Parathyroid adenoma (tissue), 2 donors: ENCODE measurements at regions not wholly inside any gene's neighbourhood (a gene's known extent, or its start where the extent isn't known, plus 50 kb on each side); places are given as distances from the start of the nearest gene placed in this dataset.
A peak's percentile ranks its signal among the peaks of the same experiment; 100 is the strongest.

ENCODE experiments used
- H2AFZ ChIP-seq: fragments of 300-600 bp; sonication (generic); one replicate; pipeline ENCODE4 v1.7.0; 2017; ENCODE audit warnings: antibody characterized with exemption, mild to moderate bottlenecking
- H3K27ac ChIP-seq: fragments of 300-600 bp; sonication (generic); one replicate; pipeline ENCODE4 v1.7.0; 2017
- H3K27me3 ChIP-seq: fragments of 300-600 bp; sonication (generic); one replicate; pipeline ENCODE4 v1.7.0; 2017; ENCODE audit warnings: low read length; ENCODE audit not compliant: control insufficient read depth, insufficient read depth
- H3K36me3 ChIP-seq: fragments of 300-600 bp; sonication (generic); one replicate; pipeline ENCODE4 v1.7.0; 2017; ENCODE audit warnings: low read length; ENCODE audit not compliant: control insufficient read depth, insufficient read depth
- H3K4me1 ChIP-seq: fragments of 300-600 bp; sonication (generic); one replicate; pipeline ENCODE4 v1.7.0; 2017; ENCODE audit warnings: control low read depth
- H3K4me2 ChIP-seq: fragments of 300-600 bp; sonication (generic); one replicate; pipeline ENCODE4 v1.7.0; 2017; ENCODE audit warnings: low read length
- H3K4me3 ChIP-seq: fragments of 300-600 bp; sonication (generic); one replicate; pipeline ENCODE4 v1.7.0; 2017; ENCODE audit warnings: low read depth, low read length
- H3K79me2 ChIP-seq: fragments of 300-600 bp; sonication (generic); one replicate; pipeline ENCODE4 v1.7.0; 2017; ENCODE audit warnings: control low read depth
- H3K9ac ChIP-seq: fragments of 300-600 bp; sonication (generic); one replicate; pipeline ENCODE4 v1.7.0; 2017; ENCODE audit warnings: mild to moderate bottlenecking
- H3K9me3 ChIP-seq: fragments of 300-600 bp; sonication (generic); one replicate; pipeline ENCODE4 v1.7.0; 2017; ENCODE audit warnings: low read length; ENCODE audit not compliant: control insufficient read depth
- TF ChIP-seq, protein P1 (sequence below): fragments of 300-600 bp; sonication (generic); IDR thresholded peaks from one replicate; pipeline ENCODE4 v1.7.0; 2017; ENCODE audit warnings: antibody characterized with exemption, mild to moderate bottlenecking
- donor health status: primary hyperparathyroidism.

- Histone ChIP-seq H2AFZ (no peak overlapping the region), H3K27ac (peak overlapping the region; percentile 29), H3K4me2 (no peak overlapping the region), H3K79me2 (no peaks in the 10 kb centered on the region), H3K36me3 (no peaks in the 10 kb centered on the region), H3K27me3 (no peaks in the 10 kb centered on the region), H3K4me1 (no peaks in the 10 kb centered on the region), H3K4me3 (no peak overlapping the region), H3K9ac (no peak overlapping the region), H3K9me3 (no peaks in the 10 kb centered on the region)
- TF ChIP-seq, protein P1, sequence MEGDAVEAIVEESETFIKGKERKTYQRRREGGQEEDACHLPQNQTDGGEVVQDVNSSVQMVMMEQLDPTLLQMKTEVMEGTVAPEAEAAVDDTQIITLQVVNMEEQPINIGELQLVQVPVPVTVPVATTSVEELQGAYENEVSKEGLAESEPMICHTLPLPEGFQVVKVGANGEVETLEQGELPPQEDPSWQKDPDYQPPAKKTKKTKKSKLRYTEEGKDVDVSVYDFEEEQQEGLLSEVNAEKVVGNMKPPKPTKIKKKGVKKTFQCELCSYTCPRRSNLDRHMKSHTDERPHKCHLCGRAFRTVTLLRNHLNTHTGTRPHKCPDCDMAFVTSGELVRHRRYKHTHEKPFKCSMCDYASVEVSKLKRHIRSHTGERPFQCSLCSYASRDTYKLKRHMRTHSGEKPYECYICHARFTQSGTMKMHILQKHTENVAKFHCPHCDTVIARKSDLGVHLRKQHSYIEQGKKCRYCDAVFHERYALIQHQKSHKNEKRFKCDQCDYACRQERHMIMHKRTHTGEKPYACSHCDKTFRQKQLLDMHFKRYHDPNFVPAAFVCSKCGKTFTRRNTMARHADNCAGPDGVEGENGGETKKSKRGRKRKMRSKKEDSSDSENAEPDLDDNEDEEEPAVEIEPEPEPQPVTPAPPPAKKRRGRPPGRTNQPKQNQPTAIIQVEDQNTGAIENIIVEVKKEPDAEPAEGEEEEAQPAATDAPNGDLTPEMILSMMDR, result no peak
These were observed 501.7 kb downstream of the SHQ1 start for GRCh38 chr3:72346526-72346926.

- Histone ChIP-seq H3K4me2 (no peak overlapping the region), H3K36me3 (no peaks in the 10 kb centered on the region), H3K9ac (no peak overlapping the region), H2AFZ (no peak overlapping the region), H3K79me2 (no peaks in the 10 kb centered on the region), H3K4me3 (no peak overlapping the region), H3K27me3 (no peaks in the 10 kb centered on the region), H3K27ac (peak overlapping the region; percentile 29), H3K4me1 (no peaks in the 10 kb centered on the region), H3K9me3 (no peaks in the 10 kb centered on the region)
- TF ChIP-seq, protein P1, result no peak
These were observed 502.3 kb downstream of the SHQ1 start for GRCh38 chr3:72345980-72346379.

DNA sequence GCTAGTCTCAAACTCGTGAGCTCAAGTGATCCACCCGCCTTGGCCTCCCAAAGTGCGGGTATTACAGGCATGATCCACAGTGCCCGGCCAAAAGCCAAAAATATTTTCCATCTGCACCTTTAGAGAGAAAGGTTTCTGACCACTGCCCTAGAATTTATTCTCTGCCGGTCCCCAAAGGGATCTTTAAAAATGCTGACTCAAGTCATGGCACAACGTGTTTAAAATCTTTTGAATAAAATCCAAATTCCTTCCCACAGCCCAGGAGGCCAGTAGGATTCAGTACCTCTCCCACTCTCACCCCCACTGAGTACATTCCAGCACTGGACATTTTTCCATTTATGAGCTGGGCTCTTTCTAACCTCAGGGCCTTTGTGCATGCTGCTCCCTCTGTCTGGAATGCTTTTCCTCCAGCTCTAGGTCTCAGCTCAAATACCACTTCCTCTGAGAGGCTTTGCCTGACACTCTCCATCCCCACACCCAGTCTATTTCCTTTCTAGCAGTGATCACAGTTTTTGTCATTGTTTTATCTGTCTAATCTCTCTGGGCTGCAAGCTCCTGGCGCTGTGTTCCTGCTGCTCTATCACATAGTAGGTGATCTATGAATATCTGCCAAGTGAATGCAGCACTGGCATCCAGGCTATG lies 502.9 kb downstream of the SHQ1 start:
- Histone ChIP-seq H3K9me3 (no peaks in the 10 kb centered on the region), H3K4me3 (no peak overlapping the region), H3K27me3 (no peaks in the 10 kb centered on the region), H3K27ac (no peak overlapping the region), H3K4me2 (no peak overlapping the region), H3K9ac (no peak overlapping the region), H3K79me2 (no peaks in the 10 kb centered on the region), H2AFZ (no peak overlapping the region), H3K4me1 (no peaks in the 10 kb centered on the region), H3K36me3 (no peaks in the 10 kb centered on the region)
- TF ChIP-seq, protein P1, result no peak

- no peaks in the 10 kb centered on the region for H3K36me3 ChIP-seq
- H3K4me2 ChIP-seq, result no peak overlapping the region
- TF ChIP-seq, protein P1, result no peak
- H3K27me3 ChIP-seq, result no peaks in the 10 kb centered on the region
- no peak overlapping the region for H3K4me3 ChIP-seq
- no peak overlapping the region for H3K27ac ChIP-seq
- H3K79me2 ChIP-seq, result no peaks in the 10 kb centered on the region
- H3K9me3 ChIP-seq, result no peaks in the 10 kb centered on the region
- H2AFZ ChIP-seq, result no peak overlapping the region
- no peaks in the 10 kb centered on the region for H3K4me1 ChIP-seq
- H3K9ac ChIP-seq, result no peak overlapping the region
These were observed 503.6 kb downstream of the SHQ1 start for GRCh38 chr3:72344647-72345046.

GRCh38 chr3:72344236-72344635 lies 504.0 kb downstream of the SHQ1 start:
- TF ChIP-seq, protein P1, result no peak
- Histone ChIP-seq H2AFZ (no peak overlapping the region), H3K36me3 (no peaks in the 10 kb centered on the region)

More at GRCh38 chr3:72344236-72344635, 504.0 kb downstream of the SHQ1 start:
- Histone ChIP-seq H3K4me2 (no peak overlapping the region), H3K9me3 (no peaks in the 10 kb centered on the region), H3K27ac (no peak overlapping the region), H3K4me1 (no peaks in the 10 kb centered on the region), H3K79me2 (no peaks in the 10 kb centered on the region), H3K27me3 (no peaks in the 10 kb centered on the region), H3K9ac (no peak overlapping the region), H3K4me3 (no peak overlapping the region)
